Vagina (tissue), 2 donors: ENCODE measurements at regions not wholly inside any gene's neighbourhood (a gene's known extent, or its start where the extent isn't known, plus 50 kb on each side); places are given as distances from the start of the nearest gene placed in this dataset.

Experiments
- DNase-seq, 2 donors: peaks; one replicate each; pipeline ENCODE4 v3.0.0-alpha.2; 2017; ENCODE audit errors: extremely low spot score in 2 of 2
- H3K27ac ChIP-seq: fragments of 200-600 bp; sonication (generic); one replicate; pipeline ENCODE4 v1.5.1; 2019
- H3K27me3 ChIP-seq: fragments of 200-600 bp; sonication (generic); one replicate; pipeline ENCODE4 v1.5.1; 2019
- H3K36me3 ChIP-seq, 2 donors: fragments of 200-600 bp; sonication (generic); one replicate each; pipeline ENCODE4 v1.5.1; 2017 to 2019
- H3K4me1 ChIP-seq: fragments of 200-600 bp; sonication (generic); one replicate; pipeline ENCODE4 v1.5.1; 2019
- H3K4me3 ChIP-seq, 2 donors: fragments of 200-600 bp; sonication (generic); 1 replicate in 1 of 2; 2 replicates in 1 of 2; pipeline ENCODE4 v1.5.1; 2016 to 2019
- H3K9me3 ChIP-seq: fragments of 200-600 bp; sonication (generic); one replicate; pipeline ENCODE4 v1.5.1; 2019
- POLR2A ChIP-seq, 2 donors: fragments of 450-650 bp; IDR thresholded peaks; one replicate each; pipeline ENCODE4 v1.6.1; 2017; ENCODE audit warnings: antibody characterized with exemption in 2 of 2, mild to moderate bottlenecking in 2 of 2, moderate library complexity in 2 of 2
- POLR2AphosphoS5 ChIP-seq, 2 donors: sonication (generic); formaldehyde crosslinking; IDR thresholded peaks; one replicate each; pipeline ENCODE4 v1.9.0; 2017; ENCODE audit warnings: antibody characterized with exemption in 2 of 2, mild to moderate bottlenecking in 2 of 2, low read depth in 1 of 2; ENCODE audit not compliant: insufficient read depth in 1 of 2
- intact Hi-C: fragments of 100-400 bp; cut with DNase I; formaldehyde crosslinking; loops from one replicate; pipeline ENCODE4 v1.15.1; 2023
- TF ChIP-seq, protein P1 (sequence below), 3 experiments: fragments of 450-650 bp in 2 of 3; fragments of 200-600 bp in 1 of 3; sonication (generic) in 1 of 3; IDR thresholded peaks; one replicate each; pipeline ENCODE4 v1.5.1; 2017 to 2019; ENCODE audit warnings: antibody characterized with exemption in 3 of 3, mild to moderate bottlenecking in 2 of 3, moderate library complexity in 2 of 3

DNA sequence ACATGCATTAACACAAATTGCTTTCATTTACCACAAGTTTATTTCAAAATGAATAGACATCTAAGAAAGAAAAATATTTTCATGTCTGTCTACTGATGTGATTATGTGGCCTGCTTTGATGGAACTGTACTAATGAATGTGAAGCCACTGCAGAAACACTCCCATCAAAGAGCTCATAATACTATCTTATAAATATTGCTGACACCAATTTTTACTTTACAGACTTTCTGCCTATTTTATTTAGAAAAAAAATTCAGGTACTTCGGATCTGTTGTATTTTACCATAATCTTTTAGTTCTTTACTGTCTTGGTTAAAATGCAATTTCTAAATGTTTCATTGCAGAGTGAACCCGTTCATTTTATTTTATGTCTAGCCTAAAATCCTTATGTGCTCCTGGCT is 281.9 kb downstream of the ICE1 start:
- H3K4me3 ChIP-seq = no peak overlapping the region
- TF ChIP-seq POLR2A (IDR thresholded peaks at IDR 0.05) = no peak
- no peak for TF ChIP-seq POLR2AphosphoS5 (IDR thresholded peaks at IDR 0.05; ENCODE audit: insufficient read depth in 1 of 2, low read depth in 1 of 2)
- TF ChIP-seq, protein P1, sequence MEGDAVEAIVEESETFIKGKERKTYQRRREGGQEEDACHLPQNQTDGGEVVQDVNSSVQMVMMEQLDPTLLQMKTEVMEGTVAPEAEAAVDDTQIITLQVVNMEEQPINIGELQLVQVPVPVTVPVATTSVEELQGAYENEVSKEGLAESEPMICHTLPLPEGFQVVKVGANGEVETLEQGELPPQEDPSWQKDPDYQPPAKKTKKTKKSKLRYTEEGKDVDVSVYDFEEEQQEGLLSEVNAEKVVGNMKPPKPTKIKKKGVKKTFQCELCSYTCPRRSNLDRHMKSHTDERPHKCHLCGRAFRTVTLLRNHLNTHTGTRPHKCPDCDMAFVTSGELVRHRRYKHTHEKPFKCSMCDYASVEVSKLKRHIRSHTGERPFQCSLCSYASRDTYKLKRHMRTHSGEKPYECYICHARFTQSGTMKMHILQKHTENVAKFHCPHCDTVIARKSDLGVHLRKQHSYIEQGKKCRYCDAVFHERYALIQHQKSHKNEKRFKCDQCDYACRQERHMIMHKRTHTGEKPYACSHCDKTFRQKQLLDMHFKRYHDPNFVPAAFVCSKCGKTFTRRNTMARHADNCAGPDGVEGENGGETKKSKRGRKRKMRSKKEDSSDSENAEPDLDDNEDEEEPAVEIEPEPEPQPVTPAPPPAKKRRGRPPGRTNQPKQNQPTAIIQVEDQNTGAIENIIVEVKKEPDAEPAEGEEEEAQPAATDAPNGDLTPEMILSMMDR (IDR thresholded peaks at IDR 0.05) = no peak
- H3K36me3 ChIP-seq = no peaks in the 10 kb centered on the region
- H3K9me3 ChIP-seq = no peaks in the 10 kb centered on the region
- H3K27ac ChIP-seq = no peak overlapping the region
- H3K27me3 ChIP-seq = no peaks in the 10 kb centered on the region
- intact Hi-C loops = no loop called here
- no peak for DNase-seq
- no peaks in the 10 kb centered on the region for H3K4me1 ChIP-seq

DNA sequence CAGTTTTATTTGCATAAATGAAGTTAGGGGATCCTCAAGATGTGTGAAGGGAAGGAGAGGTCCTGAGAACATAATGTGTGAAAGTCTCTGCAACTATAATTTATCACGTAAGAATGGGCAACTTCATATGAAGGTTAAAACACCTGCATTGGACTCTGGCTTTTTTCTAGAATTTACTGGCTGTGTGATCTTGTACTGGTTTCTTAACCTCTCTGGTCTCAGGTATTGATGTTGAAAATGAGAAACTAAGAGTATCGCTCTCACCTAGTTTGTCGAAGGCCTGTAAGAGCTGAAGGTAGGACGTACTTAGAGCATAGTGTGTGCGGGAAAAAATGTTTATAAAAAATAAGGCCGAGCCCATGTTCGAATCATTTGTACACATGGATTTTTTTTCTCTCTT is 280.5 kb downstream of the ICE1 start:
- Histone ChIP-seq H3K27ac (no peak overlapping the region), H3K4me1 (no peaks in the 10 kb centered on the region), H3K36me3 (no peaks in the 10 kb centered on the region), H3K9me3 (no peaks in the 10 kb centered on the region), H3K4me3 (no peak overlapping the region), H3K27me3 (no peaks in the 10 kb centered on the region)
- TF ChIP-seq POLR2AphosphoS5 (IDR thresholded peaks at IDR 0.05; ENCODE audit: insufficient read depth in 1 of 2, low read depth in 1 of 2) (no peak), POLR2A (IDR thresholded peaks at IDR 0.05) (no peak)
- TF ChIP-seq, protein P1 (IDR thresholded peaks at IDR 0.05) = no peak
- intact Hi-C loops = no loop called here
- no peak for DNase-seq

GRCh38 chr5:5700549-5700948 is 278.1 kb downstream of the ICE1 start:
- no peak for TF ChIP-seq POLR2A (IDR thresholded peaks at IDR 0.05)
- TF ChIP-seq POLR2AphosphoS5 (IDR thresholded peaks at IDR 0.05; ENCODE audit: insufficient read depth in 1 of 2, low read depth in 1 of 2) = no peak
- TF ChIP-seq, protein P1 (IDR thresholded peaks at IDR 0.05) = no peak
- DNase-seq = no peak
- intact Hi-C loops = no loop called here
- H3K27ac ChIP-seq = no peak overlapping the region
- H3K9me3 ChIP-seq = no peaks in the 10 kb centered on the region
- no peak overlapping the region for H3K4me3 ChIP-seq
- no peaks in the 10 kb centered on the region for H3K4me1 ChIP-seq
- no peaks in the 10 kb centered on the region for H3K27me3 ChIP-seq
- H3K36me3 ChIP-seq = no peaks in the 10 kb centered on the region

GRCh38 chr5:5699062-5699461 is 276.6 kb downstream of the ICE1 start:
- Histone ChIP-seq H3K9me3 (no peaks in the 10 kb centered on the region), H3K36me3 (no peaks in the 10 kb centered on the region), H3K4me1 (peaks cover 9% of the 10 kb centered on the region), H3K27ac (no peak overlapping the region), H3K4me3 (no peak overlapping the region), H3K27me3 (no peaks in the 10 kb centered on the region)
- peak in 1 of 2 donors; percentile 52 for DNase-seq
- TF ChIP-seq POLR2AphosphoS5 (IDR thresholded peaks at IDR 0.05; ENCODE audit: insufficient read depth in 1 of 2, low read depth in 1 of 2) (no peak), POLR2A (IDR thresholded peaks at IDR 0.05) (no peak)
- TF ChIP-seq, protein P1 (IDR thresholded peaks at IDR 0.05) = no peak
- intact Hi-C loops = no loop called here

GRCh38 chr5:5695266-5695665 is 272.8 kb downstream of the ICE1 start:
- Histone ChIP-seq H3K27me3 (no peaks in the 10 kb centered on the region), H3K4me1 (peaks cover 12% of the 10 kb centered on the region), H3K9me3 (no peaks in the 10 kb centered on the region), H3K4me3 (no peak overlapping the region), H3K36me3 (no peaks in the 10 kb centered on the region), H3K27ac (no peak overlapping the region)
- intact Hi-C loops = no loop called here
- TF ChIP-seq POLR2AphosphoS5 (IDR thresholded peaks at IDR 0.05; ENCODE audit: insufficient read depth in 1 of 2, low read depth in 1 of 2) = no peak
- no peak for TF ChIP-seq POLR2A (IDR thresholded peaks at IDR 0.05)
- TF ChIP-seq, protein P1 (IDR thresholded peaks at IDR 0.05) = no peak
- no peak for DNase-seq
